ENCODE measurements at regions not wholly inside any gene's neighbourhood (a gene's known extent, or its start where the extent isn't known, plus 50 kb on each side); places are given as distances from the start of the nearest gene placed in this dataset.
"Not testable (repeated sequence)": the region's sequence is repeated elsewhere in the genome, so short reads cannot be mapped to it uniquely, and the experiment has no call there.

- TF ChIP-seq POLR2A (IDR thresholded peaks at IDR 0.05): no peak
- no peak for TF ChIP-seq CTCF (IDR thresholded peaks at IDR 0.05)
- no peak for TF ChIP-seq POLR2AphosphoS5 (IDR thresholded peaks at IDR 0.05)
- H3K4me3 ChIP-seq: no peak overlapping the region
- H3K27me3 ChIP-seq (replicated peaks; ENCODE audit: insufficient read depth): no peaks in the 10 kb centered on the region
- no peaks in the 10 kb centered on the region for H3K36me3 ChIP-seq
- no peak overlapping the region for H3K27ac ChIP-seq
- intact Hi-C loops (cut with DNase I): no loop called here
- H3K4me1 ChIP-seq (replicated peaks): no peaks in the 10 kb centered on the region
- DNase-seq (ENCODE audit: low spot score): no peak
- WGBS: 49% methylated on average over 1 of the region's 1 CpG
- no peaks in the 10 kb centered on the region for H3K9me3 ChIP-seq
Measured at GRCh38 chr1:102472520-102472919, 475.8 kb upstream of the OLFM3 start.

GRCh38 chr1:102470767-102471166, 474.0 kb upstream of the OLFM3 start:
- WGBS: 59% methylated on average over 2 of the region's 2 CpGs

GRCh38 chr1:102466487-102466886, 469.8 kb upstream of the OLFM3 start:
- H3K4me1 ChIP-seq (replicated peaks): no peaks in the 10 kb centered on the region
- DNase-seq (ENCODE audit: low spot score): no peak
- no peak overlapping the region for H3K4me3 ChIP-seq
- H3K27ac ChIP-seq: no peak overlapping the region
- intact Hi-C loops (cut with DNase I): no loop called here
- no peaks in the 10 kb centered on the region for H3K9me3 ChIP-seq
- H3K27me3 ChIP-seq (replicated peaks; ENCODE audit: insufficient read depth): no peaks in the 10 kb centered on the region
- 95% methylated on average over 1 of the region's 1 CpG for WGBS
- no peaks in the 10 kb centered on the region for H3K36me3 ChIP-seq
- no peak for TF ChIP-seq POLR2AphosphoS5 (IDR thresholded peaks at IDR 0.05)
- no peak for TF ChIP-seq POLR2A (IDR thresholded peaks at IDR 0.05)
- TF ChIP-seq CTCF (IDR thresholded peaks at IDR 0.05): no peak

More at GRCh38 chr1:102470767-102471166, 474.0 kb upstream of the OLFM3 start:
- intact Hi-C loops (cut with DNase I): no loop called here
- Histone ChIP-seq H3K36me3 (no peaks in the 10 kb centered on the region), H3K9me3 (no peaks in the 10 kb centered on the region), H3K27ac (no peak overlapping the region), H3K4me3 (no peak overlapping the region), H3K27me3 (replicated peaks; ENCODE audit: insufficient read depth) (no peaks in the 10 kb centered on the region), H3K4me1 (replicated peaks) (no peaks in the 10 kb centered on the region)
- no peak for DNase-seq (ENCODE audit: low spot score)
- TF ChIP-seq POLR2A (IDR thresholded peaks at IDR 0.05): no peak

- intact Hi-C loops (cut with DNase I): no loop called here
- WGBS: 59% methylated on average over 2 of the region's 2 CpGs
- H3K4me1 ChIP-seq (replicated peaks): no peaks in the 10 kb centered on the region
- no peaks in the 10 kb centered on the region for H3K27me3 ChIP-seq (replicated peaks; ENCODE audit: insufficient read depth)
- no peaks in the 10 kb centered on the region for H3K36me3 ChIP-seq
- TF ChIP-seq CTCF (IDR thresholded peaks at IDR 0.05): no peak
- TF ChIP-seq POLR2AphosphoS5 (IDR thresholded peaks at IDR 0.05): no peak
- no peak for TF ChIP-seq POLR2A (IDR thresholded peaks at IDR 0.05)
- no peak overlapping the region for H3K27ac ChIP-seq
- H3K4me3 ChIP-seq: no peak overlapping the region
- no peaks in the 10 kb centered on the region for H3K9me3 ChIP-seq
- no peak for DNase-seq (ENCODE audit: low spot score)
Measured at GRCh38 chr1:102463328-102463727, 466.6 kb upstream of the OLFM3 start.

- H3K27me3 ChIP-seq (replicated peaks; ENCODE audit: insufficient read depth); intact Hi-C loops (cut with DNase I); H3K27ac ChIP-seq; H3K4me3 ChIP-seq; H3K36me3 ChIP-seq; DNase-seq (ENCODE audit: low spot score); H3K4me1 ChIP-seq (replicated peaks); H3K9me3 ChIP-seq: not testable (repeated sequence)
- 87% methylated on average over 9 of the region's 9 CpGs for WGBS
Measured at GRCh38 chr1:102442317-102442716, 445.6 kb upstream of the OLFM3 start.

- no peak overlapping the region for H3K27ac ChIP-seq
- H3K9me3 ChIP-seq: no peaks in the 10 kb centered on the region
- DNase-seq (ENCODE audit: low spot score): no peak
- H3K27me3 ChIP-seq (replicated peaks; ENCODE audit: insufficient read depth): no peaks in the 10 kb centered on the region
- no peak overlapping the region for H3K4me3 ChIP-seq
- H3K36me3 ChIP-seq: no peaks in the 10 kb centered on the region
- 88% methylated on average over 2 of the region's 2 CpGs for WGBS
- intact Hi-C loops (cut with DNase I): no loop called here
- no peak for TF ChIP-seq POLR2AphosphoS5 (IDR thresholded peaks at IDR 0.05)
- TF ChIP-seq POLR2A (IDR thresholded peaks at IDR 0.05): no peak
- TF ChIP-seq CTCF (IDR thresholded peaks at IDR 0.05): no peak
- H3K4me1 ChIP-seq (replicated peaks): no peaks in the 10 kb centered on the region
Measured at GRCh38 chr1:102435483-102435882, 438.8 kb upstream of the OLFM3 start.
